Uterus (tissue), 2 donors: ENCODE measurements at regions not wholly inside any gene's neighbourhood (a gene's known extent, or its start where the extent isn't known, plus 50 kb on each side); places are given as distances from the start of the nearest gene placed in this dataset.

Source experiments
- CTCF ChIP-seq, 4 experiments: fragments of 200-600 bp in 2 of 4; fragments of 450-650 bp in 2 of 4; sonication (generic) in 2 of 4; IDR thresholded peaks; one replicate each; pipeline ENCODE4 v1.5.1; 2016 to 2019; ENCODE audit warnings: antibody characterized with exemption in 4 of 4, mild to moderate bottlenecking in 2 of 4, moderate library complexity in 1 of 4
- POLR2A ChIP-seq, 2 donors: fragments of 450-650 bp; IDR thresholded peaks; one replicate each; pipeline ENCODE4 v1.6.1; 2016; ENCODE audit warnings: antibody characterized with exemption in 2 of 2, mild to moderate bottlenecking in 1 of 2, moderate library complexity in 1 of 2

- TF ChIP-seq POLR2A (IDR thresholded peaks at IDR 0.05) (no peak), CTCF (IDR thresholded peaks at IDR 0.05) (no peak)
Observed at GRCh38 chr5:165139721-165140120, 1634.3 kb downstream of the MAT2B start.
